ENCODE measurements at regions not wholly inside any gene's neighbourhood (a gene's known extent, or its start where the extent isn't known, plus 50 kb on each side); places are given as distances from the start of the nearest gene placed in this dataset.

GRCh38 chr2:215851696-215852095, 161.7 kb downstream of the MREG start:
- no peak overlapping the region for H3K4me2 ChIP-seq (ENCODE audit: low read depth, low read length)
- DNase-seq (ENCODE audit: low spot score) (no peak), ATAC-seq (no peak), FAIRE-seq (no peak)
- H3K4me3 ChIP-seq (replicated peaks in 1 of 3; ENCODE audit: insufficient read depth in 1 of 3, low read depth in 2 of 3, low read length in 3 of 3), result no peak overlapping the region
- no TSS peak for BruUV-seq (replicated peaks)
- H3K79me2 ChIP-seq (ENCODE audit: insufficient read depth, low read length), result no peaks in the 10 kb centered on the region
- H3K4me1 ChIP-seq (ENCODE audit: insufficient read depth, low read length), result peaks cover 18% of the 10 kb centered on the region
- H3K27me3 ChIP-seq (ENCODE audit: control insufficient read depth in 1 of 2, insufficient read depth in 2 of 2, low read length in 2 of 2), result no peaks in the 10 kb centered on the region
- ChIA-PET CTCF (ENCODE audit: low intra/inter-chr PET ratio, low total read pairs) (no interaction called here), POLR2A (no interaction called here)
- no peak overlapping the region for H3K9ac ChIP-seq (ENCODE audit: insufficient read depth, low read depth, low read length)
- no peaks in the 10 kb centered on the region for H4K20me1 ChIP-seq (ENCODE audit: insufficient read depth, low read length)
- peaks cover 18% of the 10 kb centered on the region for H3K9me3 ChIP-seq (ENCODE audit: low read length)
- intact Hi-C loops (cut with micrococcal nuclease; ENCODE audit: unreplicated experiment), result no loop called here
- H3K27ac ChIP-seq (ENCODE audit: extremely low read length, insufficient read depth, low read length), result no peak overlapping the region
- in situ Hi-C loops (cut with HindIII; ENCODE audit: extremely low pct_ligation_motif_present, low pct_unique_long_range_greater_than_20kb), result no loop called here
- TF ChIP-seq NFE2L1 (CRISPR knock-in tag; IDR thresholded peaks at IDR 0.05; ENCODE audit: borderline replicate concordance), result no peak
- TF ChIP-seq MAZ (IDR thresholded peaks at IDR 0.05; ENCODE audit: borderline replicate concordance, low read depth, low read length), result no peak
- no peak for TF ChIP-seq MAZ (CRISPR knock-in tag; IDR thresholded peaks at IDR 0.05; ENCODE audit: low read depth)
- TF ChIP-seq ZNF841 (CRISPR knock-in tag; IDR thresholded peaks at IDR 0.05; ENCODE audit: borderline replicate concordance), result no peak
- no peak for TF ChIP-seq ZNF770 (CRISPR knock-in tag; IDR thresholded peaks at IDR 0.05)
- TF ChIP-seq MAFG (CRISPR knock-in tag; IDR thresholded peaks at IDR 0.05), result no peak
- no peak for TF ChIP-seq CREM (IDR thresholded peaks at IDR 0.05)
- TF ChIP-seq CREM (CRISPR knock-in tag; IDR thresholded peaks at IDR 0.05), result no peak
- no peak for TF ChIP-seq POGZ (CRISPR knock-in tag; IDR thresholded peaks at IDR 0.05)
- no peak for TF ChIP-seq ZNF790 (CRISPR knock-in tag; IDR thresholded peaks at IDR 0.05; ENCODE audit: borderline replicate concordance)
- no peak for TF ChIP-seq BHLHE40 (IDR thresholded peaks at IDR 0.05; ENCODE audit: low read length)
- TF ChIP-seq ZNF713 (CRISPR knock-in tag; IDR thresholded peaks at IDR 0.05), result no peak
- TF ChIP-seq ZBTB42 (CRISPR knock-in tag; IDR thresholded peaks at IDR 0.05), result no peak
- TF ChIP-seq ZNF549 (CRISPR knock-in tag; IDR thresholded peaks at IDR 0.05), result no peak
- TF ChIP-seq SAFB2 (CRISPR knock-in tag; IDR thresholded peaks at IDR 0.05; ENCODE audit: borderline replicate concordance, low read depth), result no peak
- TF ChIP-seq PLRG1 (conservative IDR thresholded peaks at IDR 0.05), result no peak
- no peak for TF ChIP-seq SRY (CRISPR knock-in tag; IDR thresholded peaks at IDR 0.05)
- H2AFZ ChIP-seq (ENCODE audit: low read length), result no peak overlapping the region
- no peaks in the 10 kb centered on the region for H3K36me3 ChIP-seq (replicated peaks in 1 of 2; ENCODE audit: control insufficient read depth in 1 of 2, insufficient read depth in 2 of 2, low read length in 2 of 2)

All from HepG2 (cell line).